GM12878 (cell line): ENCODE measurements at regions not wholly inside any gene's neighbourhood (a gene's known extent, or its start where the extent isn't known, plus 50 kb on each side); places are given as distances from the start of the nearest gene placed in this dataset.

Experiments
- BCLAF1 ChIP-seq: fragments of 450-650 bp; IDR thresholded peaks from 2 replicates; pipeline ENCODE4 v1.6.1; 2017; ENCODE audit warnings: antibody characterized with exemption, mild to moderate bottlenecking, moderate library complexity
- BRCA1 ChIP-seq: IDR thresholded peaks from 2 replicates; pipeline ENCODE4 v1.6.1; 2011; ENCODE audit warnings: low read depth, low read length, improper control_type of control experiment
- CHD2 ChIP-seq: IDR thresholded peaks from 2 replicates; pipeline ENCODE4 v1.6.1; 2011; ENCODE audit warnings: low read depth, low read length, improper control_type of control experiment, borderline replicate concordance
- CREB1 ChIP-seq: IDR thresholded peaks from 2 replicates; pipeline ENCODE4 v1.6.1; 2012; ENCODE audit warnings: low read depth, mild to moderate bottlenecking, inconsistent platforms
- E4F1 ChIP-seq: fragments of 450-650 bp; IDR thresholded peaks from 2 replicates; pipeline ENCODE4 v1.6.1; 2018; ENCODE audit warnings: borderline replicate concordance, mild to moderate bottlenecking; ENCODE audit not compliant: partially characterized antibody
- ETV6 ChIP-seq, 2 experiments: fragments of 450-650 bp in 1 of 2; IDR thresholded peaks in 1 of 2; conservative IDR thresholded peaks in 1 of 2; 2 replicates each; pipeline ENCODE4 v1.6.1; 2014; ENCODE audit warnings: antibody characterized with exemption in 1 of 2, borderline replicate concordance in 1 of 2, low read depth in 1 of 2, mild to moderate bottlenecking in 1 of 2, moderate library complexity in 1 of 2
- HCFC1 ChIP-seq: fragments of 150-350 bp; IDR thresholded peaks from 2 replicates; pipeline ENCODE4 v1.6.1; 2014; ENCODE audit warnings: low read length
- MYC ChIP-seq: IDR thresholded peaks from 2 replicates; pipeline ENCODE4 v1.6.1; 2011; ENCODE audit warnings: mild to moderate bottlenecking, low read length, moderate library complexity, inconsistent platforms; ENCODE audit not compliant: insufficient read depth, insufficient replicate concordance, insufficient read length, severe bottlenecking
- NR2C1 ChIP-seq: fragments of 450-650 bp; IDR thresholded peaks from 2 replicates; pipeline ENCODE4 v1.6.1; 2017; ENCODE audit warnings: antibody characterized with exemption, mild to moderate bottlenecking, moderate library complexity
- PML ChIP-seq: IDR thresholded peaks from 2 replicates; pipeline ENCODE4 v1.6.1; 2012; ENCODE audit warnings: low read length, inconsistent platforms
- RAD21 ChIP-seq: IDR thresholded peaks from 2 replicates; pipeline ENCODE4 v1.6.1; 2011; ENCODE audit warnings: mild to moderate bottlenecking, low read depth, low read length, moderate library complexity; ENCODE audit not compliant: insufficient read depth
- RB1 ChIP-seq: fragments of 450-650 bp; formaldehyde crosslinking; IDR thresholded peaks from 2 replicates; pipeline ENCODE4 v1.6.1; 2017; ENCODE audit warnings: mild to moderate bottlenecking, borderline replicate concordance
- RFX5 ChIP-seq: IDR thresholded peaks from 2 replicates; pipeline ENCODE4 v1.6.1; 2011; ENCODE audit warnings: low read depth, low read length, improper control_type of control experiment
- SPI1 ChIP-seq: IDR thresholded peaks from 2 replicates; pipeline ENCODE4 v1.6.1; 2011; ENCODE audit warnings: low read depth, mild to moderate bottlenecking, low read length, moderate library complexity, borderline replicate concordance; ENCODE audit not compliant: insufficient read depth
- SREBF1 ChIP-seq: IDR thresholded peaks from 2 replicates; pipeline ENCODE4 v1.6.1; 2012; ENCODE audit warnings: mild to moderate bottlenecking, low read length
- TBL1XR1 ChIP-seq: IDR thresholded peaks from 2 replicates; pipeline ENCODE4 v1.6.1; 2012; ENCODE audit warnings: low read depth, low read length, improper control_type of control experiment
- TCF3 ChIP-seq: IDR thresholded peaks from 2 replicates; pipeline ENCODE4 v1.6.1; 2012; ENCODE audit warnings: low read depth, mild to moderate bottlenecking, low read length, borderline replicate concordance; ENCODE audit not compliant: insufficient read depth
- ZNF687 ChIP-seq: fragments of 450-650 bp; IDR thresholded peaks from 2 replicates; pipeline ENCODE4 v1.6.1; 2017; ENCODE audit warnings: mild to moderate bottlenecking, moderate library complexity
- TF ChIP-seq, protein P1 (sequence below): IDR thresholded peaks from 2 replicates; pipeline ENCODE4 v1.6.1; 2011; ENCODE audit warnings: mild to moderate bottlenecking, low read depth, low read length, moderate library complexity; ENCODE audit not compliant: insufficient replicate concordance

DNA sequence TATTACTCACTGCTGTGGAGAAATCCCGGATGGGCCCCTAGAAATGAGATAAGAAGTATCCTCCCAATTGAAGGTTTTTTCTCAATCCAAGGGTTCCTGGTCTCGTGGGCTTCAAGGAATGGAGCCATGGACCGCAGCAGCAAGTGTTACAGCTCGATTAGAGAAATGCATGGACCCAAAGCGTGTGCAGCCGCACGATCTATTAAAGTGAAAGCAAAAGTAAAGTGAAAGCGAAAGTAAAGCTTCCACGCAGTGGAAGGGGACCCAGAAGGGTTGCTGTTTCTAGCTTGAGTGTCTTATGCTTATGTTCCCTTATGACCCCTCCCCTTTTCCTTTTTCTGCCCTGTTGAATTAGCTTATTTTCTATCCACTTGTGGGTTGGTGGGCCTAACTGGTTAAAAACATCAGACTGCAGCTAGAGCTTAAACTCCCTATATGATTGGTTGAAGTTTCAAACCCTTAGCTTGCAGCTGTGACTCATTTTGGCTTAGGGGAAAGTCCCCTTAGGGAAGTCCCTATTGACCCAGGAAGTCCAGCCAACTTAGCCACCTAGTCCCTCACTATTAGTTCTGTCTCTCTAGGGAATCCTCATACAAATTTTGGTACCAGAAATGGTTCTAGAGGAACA, 1111.8 kb downstream of the TAF11L14 start (continued):
- TF ChIP-seq BCLAF1 (no peak), SPI1 (no peak), E4F1 (no peak), NR2C1 (no peak), ETV6 (conservative IDR thresholded peaks at IDR 0.05 in 1 of 2, IDR thresholded peaks at IDR 0.05 in 1 of 2; ENCODE audit: borderline replicate concordance in 1 of 2, low read depth in 1 of 2) (no peak), MYC (no peak), RFX5 (no peak), RAD21 (no peak), RB1 (no peak), SREBF1 (no peak), TBL1XR1 (0 out of 2 replicates have a peak, but pooled peaks have one; percentile 14), ZNF687 (no peak), CHD2 (no peak), BRCA1 (no peak), CREB1 (peak; percentile 37; the same call in 1 of the 2 replicates), TCF3 (no peak), HCFC1 (no peak; the same call in 1 of the 2 replicates), PML (peak; percentile 65; the same call in 1 of the 2 replicates)
- TF ChIP-seq, protein P1, sequence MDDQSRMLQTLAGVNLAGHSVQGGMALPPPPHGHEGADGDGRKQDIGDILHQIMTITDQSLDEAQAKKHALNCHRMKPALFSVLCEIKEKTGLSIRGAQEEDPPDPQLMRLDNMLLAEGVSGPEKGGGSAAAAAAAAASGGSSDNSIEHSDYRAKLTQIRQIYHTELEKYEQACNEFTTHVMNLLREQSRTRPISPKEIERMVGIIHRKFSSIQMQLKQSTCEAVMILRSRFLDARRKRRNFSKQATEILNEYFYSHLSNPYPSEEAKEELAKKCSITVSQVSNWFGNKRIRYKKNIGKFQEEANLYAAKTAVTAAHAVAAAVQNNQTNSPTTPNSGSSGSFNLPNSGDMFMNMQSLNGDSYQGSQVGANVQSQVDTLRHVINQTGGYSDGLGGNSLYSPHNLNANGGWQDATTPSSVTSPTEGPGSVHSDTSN = no peak
